GM23338 (cell line): ENCODE measurements at regions not wholly inside any gene's neighbourhood (a gene's known extent, or its start where the extent isn't known, plus 50 kb on each side); places are given as distances from the start of the nearest gene placed in this dataset.

Experiments used
- ATAC-seq: fragments of 200-7000 bp; cut with Tn5 transposase; 3 replicates; pipeline ENCODE4 v1.9.1; 2020
- DNase-seq: peaks from one replicate; pipeline ENCODE4 v3.0.0-alpha.2; 2015; ENCODE audit warnings: low spot score
- H2AFZ ChIP-seq: fragments of 200-600 bp; sonication (generic); 2 replicates; pipeline ENCODE4 v1.8.0; 2016; ENCODE audit warnings: antibody characterized with exemption, mild to moderate bottlenecking, moderate library complexity
- H3F3A ChIP-seq: fragments of 200-600 bp; sonication (generic); replicated peaks from 2 replicates; pipeline ENCODE4 v1.8.0; 2017; ENCODE audit warnings: antibody characterized with exemption, mixed run types, low read depth
- H3K27ac ChIP-seq: fragments of 200-600 bp; sonication (generic); 2 replicates; pipeline ENCODE4 v1.6.1; 2016; ENCODE audit warnings: low read depth
- H3K27me3 ChIP-seq: fragments of 200-600 bp; sonication (generic); 2 replicates; pipeline ENCODE4 v1.8.0; 2016; ENCODE audit warnings: mild to moderate bottlenecking, mixed run types, moderate library complexity; ENCODE audit not compliant: insufficient read depth
- H3K36me3 ChIP-seq: fragments of 200-600 bp; sonication (generic); 2 replicates; pipeline ENCODE4 v1.8.0; 2016; ENCODE audit warnings: mild to moderate bottlenecking; ENCODE audit not compliant: insufficient read depth
- H3K4me1 ChIP-seq: fragments of 200-600 bp; sonication (generic); 2 replicates; pipeline ENCODE4 v1.8.0; 2016; ENCODE audit warnings: mild to moderate bottlenecking, moderate library complexity; ENCODE audit not compliant: insufficient read depth
- H3K4me2 ChIP-seq: fragments of 200-600 bp; sonication (generic); 2 replicates; pipeline ENCODE4 v1.7.1; 2017; ENCODE audit warnings: mixed run types
- H3K4me3 ChIP-seq: fragments of 200-600 bp; sonication (generic); 2 replicates; pipeline ENCODE4 v1.6.1; 2016; ENCODE audit warnings: mixed run types
- H3K79me2 ChIP-seq: fragments of 200-600 bp; sonication (generic); replicated peaks from 2 replicates; pipeline ENCODE4 v1.8.0; 2017; ENCODE audit warnings: mild to moderate bottlenecking; ENCODE audit not compliant: insufficient read depth
- H3K9me2 ChIP-seq: fragments of 200-600 bp; sonication (generic); 2 replicates; pipeline ENCODE4 v1.8.0; 2017; ENCODE audit not compliant: insufficient read depth
- H4K20me1 ChIP-seq: fragments of 200-600 bp; sonication (generic); replicated peaks from 2 replicates; pipeline ENCODE4 v1.8.0; 2017; ENCODE audit warnings: mild to moderate bottlenecking; ENCODE audit not compliant: insufficient read depth
- H3K27ac Mint-ChIP-seq: 2 replicates; pipeline ENCODE4 v1.8.0; 2020; ENCODE audit warnings: inconsistent platforms, mild to moderate bottlenecking, moderate library complexity, mixed read lengths
- H3K27me3 Mint-ChIP-seq: 3 replicates; pipeline ENCODE4 v1.8.0; 2022; ENCODE audit warnings: low read depth, mild to moderate bottlenecking, moderate library complexity, mixed read lengths, inconsistent platforms; ENCODE audit not compliant: insufficient read depth, poor library complexity
- H3K36me3 Mint-ChIP-seq: 3 replicates; pipeline ENCODE4 v1.8.0; 2021; ENCODE audit warnings: low read depth, mild to moderate bottlenecking, inconsistent platforms, moderate library complexity, mixed read lengths
- H3K4me1 Mint-ChIP-seq: 3 replicates; pipeline ENCODE4 v1.8.0; 2020; ENCODE audit warnings: mild to moderate bottlenecking, inconsistent platforms, mixed read lengths
- H3K4me3 Mint-ChIP-seq: 3 replicates; pipeline ENCODE4 v1.8.0; 2021; ENCODE audit warnings: moderate library complexity, mild to moderate bottlenecking, inconsistent platforms, mixed read lengths
- H3K9me3 Mint-ChIP-seq: 3 replicates; pipeline ENCODE4 v1.8.0; 2020; ENCODE audit warnings: moderate library complexity, mild to moderate bottlenecking, inconsistent platforms, mixed read lengths
- CREB1 ChIP-seq: fragments of 250-450 bp; sonication (Bioruptor Pico); IDR thresholded peaks from 2 replicates; pipeline ENCODE4 v1.5.0; 2020; ENCODE audit warnings: low read depth, mild to moderate bottlenecking, moderate library complexity
- CTCF ChIP-seq, 2 experiments: fragments of 200-600 bp in 1 of 2; sonication (generic) in 1 of 2; conservative IDR thresholded peaks; 2 replicates each; pipeline versions ENCODE4 v1.5.1 to v1.6.1; 2016 to 2017; ENCODE audit warnings: antibody characterized with exemption in 2 of 2, low read depth in 2 of 2, mild to moderate bottlenecking in 2 of 2, moderate library complexity in 1 of 2
- EZH2 ChIP-seq: fragments of 200-600 bp; sonication (generic); IDR thresholded peaks from one replicate; pipeline ENCODE4 v1.8.0; 2017; ENCODE audit warnings: antibody characterized with exemption, mild to moderate bottlenecking, low read depth; ENCODE audit not compliant: unreplicated experiment
- EZH2phosphoT487 ChIP-seq: fragments of 200-600 bp; sonication (generic); IDR thresholded peaks from one replicate; pipeline ENCODE4 v1.8.1; 2018; ENCODE audit warnings: antibody characterized with exemption; ENCODE audit not compliant: unreplicated experiment
- JUNB ChIP-seq: IDR thresholded peaks from one replicate; pipeline ENCODE4 v1.6.1; 2016; ENCODE audit warnings: antibody characterized with exemption; ENCODE audit not compliant: unreplicated experiment
- NANOG ChIP-seq: IDR thresholded peaks from 2 replicates; pipeline ENCODE4 v1.6.1; 2016; ENCODE audit warnings: antibody characterized with exemption, borderline replicate concordance
- POLR2AphosphoS5 ChIP-seq: IDR thresholded peaks from 2 replicates; pipeline ENCODE4 v1.6.1; 2016; ENCODE audit warnings: antibody characterized with exemption, low read depth
- STAT1 ChIP-seq: IDR thresholded peaks from one replicate; pipeline ENCODE4 v1.6.1; 2016; ENCODE audit warnings: antibody characterized with exemption; ENCODE audit not compliant: unreplicated experiment
- ZNF114 ChIP-seq: fragments of 250-450 bp; sonication (Bioruptor Pico); IDR thresholded peaks from 2 replicates; pipeline ENCODE4 v1.5.0; 2020; ENCODE audit warnings: mild to moderate bottlenecking, moderate library complexity
- ZNF331 ChIP-seq: fragments of 250-450 bp; sonication (Bioruptor Pico); IDR thresholded peaks from 2 replicates; pipeline ENCODE4 v1.5.0; 2020; ENCODE audit warnings: low read depth, mild to moderate bottlenecking, moderate library complexity
- ZNF462 ChIP-seq: fragments of 250-450 bp; sonication (Bioruptor Pico); IDR thresholded peaks from 2 replicates; pipeline ENCODE4 v1.5.0; 2020; ENCODE audit warnings: mild to moderate bottlenecking, moderate library complexity
- TF ChIP-seq, protein P1 (sequence below): IDR thresholded peaks from 2 replicates; pipeline ENCODE4 v1.6.1; 2016; ENCODE audit warnings: antibody characterized with exemption
- TF ChIP-seq, protein P2 (sequence below): IDR thresholded peaks from one replicate; pipeline ENCODE4 v1.6.1; 2018; ENCODE audit warnings: antibody characterized with exemption; ENCODE audit not compliant: unreplicated experiment

DNA sequence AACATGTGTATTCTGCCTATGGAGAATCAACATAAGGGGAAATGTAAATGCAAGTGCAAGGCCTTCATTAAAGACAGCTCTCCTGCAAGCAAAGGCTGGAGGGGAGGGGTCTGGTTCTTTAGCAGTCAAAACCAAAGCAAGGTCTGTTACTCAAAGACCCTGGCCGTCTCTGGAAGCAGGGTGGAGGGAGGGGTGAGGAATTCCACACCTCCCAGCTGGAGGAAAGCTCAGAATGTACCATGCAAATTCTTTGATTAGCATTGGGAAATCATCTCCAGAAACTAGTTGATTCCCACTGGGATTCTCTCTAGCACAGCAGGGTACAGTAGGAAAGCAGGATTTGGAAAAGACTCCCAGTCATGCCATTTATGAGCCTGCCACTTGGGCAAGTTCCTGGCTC is 77.3 kb upstream of the ASIC2 start:
- H3K4me1 ChIP-seq = peaks cover 8% of the 10 kb centered on the region
- H3K9me3 Mint-ChIP-seq = no peaks in the 10 kb centered on the region
- ATAC-seq = peak; percentile 87
- H3K4me3 Mint-ChIP-seq = no peak overlapping the region
- no peaks in the 10 kb centered on the region for H3K27me3 ChIP-seq
- no peak overlapping the region for H3K4me2 ChIP-seq
- no peaks in the 10 kb centered on the region for H3K36me3 ChIP-seq
- no peak overlapping the region for H2AFZ ChIP-seq
- DNase-seq = peak; percentile 65
- no peak overlapping the region for H3K27ac ChIP-seq
- 0 out of 3 replicates have a peak, but pooled peaks cover 3% of the 10 kb centered on the region for H3K36me3 Mint-ChIP-seq
- peaks cover 31% of the 10 kb centered on the region for H3K4me1 Mint-ChIP-seq
- peaks cover 13% of the 10 kb centered on the region for H3K27me3 Mint-ChIP-seq
- no peaks in the 10 kb centered on the region for H3K79me2 ChIP-seq
- H3F3A ChIP-seq = no peaks in the 10 kb centered on the region
- H4K20me1 ChIP-seq = no peaks in the 10 kb centered on the region; the same call in 1 of the 2 replicates
- H3K27ac Mint-ChIP-seq = peak overlapping the region; percentile 29; the same call in 1 of the 2 replicates
- no peak overlapping the region for H3K4me3 ChIP-seq
- H3K9me2 ChIP-seq = peaks cover 24% of the 10 kb centered on the region
- TF ChIP-seq, protein P1, sequence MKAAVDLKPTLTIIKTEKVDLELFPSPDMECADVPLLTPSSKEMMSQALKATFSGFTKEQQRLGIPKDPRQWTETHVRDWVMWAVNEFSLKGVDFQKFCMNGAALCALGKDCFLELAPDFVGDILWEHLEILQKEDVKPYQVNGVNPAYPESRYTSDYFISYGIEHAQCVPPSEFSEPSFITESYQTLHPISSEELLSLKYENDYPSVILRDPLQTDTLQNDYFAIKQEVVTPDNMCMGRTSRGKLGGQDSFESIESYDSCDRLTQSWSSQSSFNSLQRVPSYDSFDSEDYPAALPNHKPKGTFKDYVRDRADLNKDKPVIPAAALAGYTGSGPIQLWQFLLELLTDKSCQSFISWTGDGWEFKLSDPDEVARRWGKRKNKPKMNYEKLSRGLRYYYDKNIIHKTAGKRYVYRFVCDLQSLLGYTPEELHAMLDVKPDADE = no peak
- TF ChIP-seq ZNF331 (CRISPR knock-in tag) = no peak
- TF ChIP-seq STAT1 = no peak
- TF ChIP-seq NANOG = no peak
- TF ChIP-seq EZH2 = no peak
- no peak for TF ChIP-seq CTCF (conservative IDR thresholded peaks at IDR 0.05; ENCODE audit: low read depth in 2 of 2)
- TF ChIP-seq EZH2phosphoT487 = no peak
- TF ChIP-seq, protein P2, sequence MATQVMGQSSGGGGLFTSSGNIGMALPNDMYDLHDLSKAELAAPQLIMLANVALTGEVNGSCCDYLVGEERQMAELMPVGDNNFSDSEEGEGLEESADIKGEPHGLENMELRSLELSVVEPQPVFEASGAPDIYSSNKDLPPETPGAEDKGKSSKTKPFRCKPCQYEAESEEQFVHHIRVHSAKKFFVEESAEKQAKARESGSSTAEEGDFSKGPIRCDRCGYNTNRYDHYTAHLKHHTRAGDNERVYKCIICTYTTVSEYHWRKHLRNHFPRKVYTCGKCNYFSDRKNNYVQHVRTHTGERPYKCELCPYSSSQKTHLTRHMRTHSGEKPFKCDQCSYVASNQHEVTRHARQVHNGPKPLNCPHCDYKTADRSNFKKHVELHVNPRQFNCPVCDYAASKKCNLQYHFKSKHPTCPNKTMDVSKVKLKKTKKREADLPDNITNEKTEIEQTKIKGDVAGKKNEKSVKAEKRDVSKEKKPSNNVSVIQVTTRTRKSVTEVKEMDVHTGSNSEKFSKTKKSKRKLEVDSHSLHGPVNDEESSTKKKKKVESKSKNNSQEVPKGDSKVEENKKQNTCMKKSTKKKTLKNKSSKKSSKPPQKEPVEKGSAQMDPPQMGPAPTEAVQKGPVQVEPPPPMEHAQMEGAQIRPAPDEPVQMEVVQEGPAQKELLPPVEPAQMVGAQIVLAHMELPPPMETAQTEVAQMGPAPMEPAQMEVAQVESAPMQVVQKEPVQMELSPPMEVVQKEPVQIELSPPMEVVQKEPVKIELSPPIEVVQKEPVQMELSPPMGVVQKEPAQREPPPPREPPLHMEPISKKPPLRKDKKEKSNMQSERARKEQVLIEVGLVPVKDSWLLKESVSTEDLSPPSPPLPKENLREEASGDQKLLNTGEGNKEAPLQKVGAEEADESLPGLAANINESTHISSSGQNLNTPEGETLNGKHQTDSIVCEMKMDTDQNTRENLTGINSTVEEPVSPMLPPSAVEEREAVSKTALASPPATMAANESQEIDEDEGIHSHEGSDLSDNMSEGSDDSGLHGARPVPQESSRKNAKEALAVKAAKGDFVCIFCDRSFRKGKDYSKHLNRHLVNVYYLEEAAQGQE = no peak
- TF ChIP-seq JUNB = no peak
- no peak for TF ChIP-seq POLR2AphosphoS5
- TF ChIP-seq ZNF462 (CRISPR knock-in tag) = no peak
- no peak for TF ChIP-seq ZNF114 (CRISPR knock-in tag)
- no peak for TF ChIP-seq CREB1 (CRISPR knock-in tag)
